GM21367 (cell line): ENCODE measurements at regions not wholly inside any gene's neighbourhood (a gene's known extent, or its start where the extent isn't known, plus 50 kb on each side); places are given as distances from the start of the nearest gene placed in this dataset.
A peak's percentile ranks its signal among the peaks of the same experiment; 100 is the strongest.

Source experiments
- ATAC-seq: cut with Tn5 transposase; IDR thresholded peaks from one replicate; pipeline ENCODE4 v1.9.1; 2021; ENCODE audit not compliant: unreplicated experiment

DNA sequence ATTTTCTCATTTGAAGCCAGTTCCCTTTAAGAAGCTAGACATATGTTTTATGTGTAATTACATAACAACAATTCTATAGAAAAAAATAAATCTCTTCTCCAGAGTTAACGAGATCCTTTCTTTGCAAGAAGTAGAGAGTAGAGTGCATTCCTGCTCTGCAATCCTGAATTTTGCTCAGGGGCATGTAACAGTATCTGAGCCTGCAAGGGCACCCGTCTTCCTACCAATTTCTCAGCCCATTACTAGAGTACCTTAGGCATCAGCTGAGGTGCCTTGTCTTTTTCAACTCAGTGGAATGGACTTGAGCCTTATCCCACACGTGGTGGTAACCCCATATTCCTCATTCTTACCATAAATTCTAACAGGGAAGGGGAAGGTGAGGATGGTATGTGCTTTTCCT lies 205.9 kb downstream of the IKZF2 start:
- ATAC-seq, result no peak

DNA sequence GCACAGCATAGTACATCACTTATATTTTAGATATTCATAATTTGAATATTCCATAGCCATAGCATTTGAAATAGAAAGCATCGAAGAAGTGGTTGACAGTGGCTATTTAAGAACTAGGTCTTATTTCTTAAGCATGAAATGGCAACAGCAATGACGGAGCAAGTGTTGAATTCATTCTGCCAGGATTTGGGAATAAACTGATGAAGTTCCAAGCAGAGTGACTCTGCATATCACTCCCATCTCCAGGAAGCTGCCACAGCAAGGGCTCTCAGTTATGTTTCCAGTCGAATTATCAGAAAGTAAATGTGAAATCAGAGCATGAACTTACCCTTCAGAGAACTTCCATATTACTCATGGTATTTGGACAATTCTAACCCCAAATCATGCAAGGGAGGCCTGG lies 208.1 kb downstream of the IKZF2 start:
- ATAC-seq, result no peak

DNA sequence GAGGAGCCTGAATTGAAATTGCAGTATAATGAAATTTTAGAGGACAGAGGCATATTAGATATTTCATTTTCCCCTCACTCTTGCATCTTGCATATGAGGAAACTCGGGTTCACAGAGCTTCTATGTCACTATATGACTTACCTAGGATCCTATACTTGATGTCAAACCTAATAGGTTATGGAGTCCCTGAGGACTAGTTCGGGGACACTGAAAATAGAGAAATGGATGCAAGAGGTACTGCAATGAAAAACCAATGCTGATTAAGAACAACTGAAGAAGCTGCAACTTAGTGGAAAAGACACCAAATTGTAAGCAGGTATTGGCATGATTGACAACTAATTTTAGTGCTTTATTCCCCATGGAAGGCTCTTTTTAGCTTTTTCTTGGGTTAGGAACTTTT lies 210.1 kb downstream of the IKZF2 start:
- no peak for ATAC-seq

DNA sequence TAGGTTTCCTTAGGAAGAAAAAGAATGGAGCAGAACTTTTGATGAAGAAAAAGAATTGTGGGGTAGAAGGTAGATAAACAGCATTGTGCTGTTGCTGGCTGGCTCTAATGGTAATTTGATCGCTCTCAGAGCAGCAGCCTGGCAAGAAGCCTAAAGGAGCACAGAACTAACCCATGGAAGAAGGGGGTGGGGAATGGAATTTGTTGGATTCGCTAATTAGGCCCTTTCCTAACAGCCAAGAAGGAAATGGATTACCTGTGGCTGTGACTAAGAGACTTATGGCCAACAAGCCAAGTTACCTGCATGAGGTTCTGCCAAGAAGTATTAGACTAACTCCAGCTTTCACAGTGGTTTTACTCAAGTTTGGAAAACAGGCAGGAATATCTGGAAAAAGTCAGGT lies 210.6 kb downstream of the IKZF2 start:
- ATAC-seq, result no peak

DNA sequence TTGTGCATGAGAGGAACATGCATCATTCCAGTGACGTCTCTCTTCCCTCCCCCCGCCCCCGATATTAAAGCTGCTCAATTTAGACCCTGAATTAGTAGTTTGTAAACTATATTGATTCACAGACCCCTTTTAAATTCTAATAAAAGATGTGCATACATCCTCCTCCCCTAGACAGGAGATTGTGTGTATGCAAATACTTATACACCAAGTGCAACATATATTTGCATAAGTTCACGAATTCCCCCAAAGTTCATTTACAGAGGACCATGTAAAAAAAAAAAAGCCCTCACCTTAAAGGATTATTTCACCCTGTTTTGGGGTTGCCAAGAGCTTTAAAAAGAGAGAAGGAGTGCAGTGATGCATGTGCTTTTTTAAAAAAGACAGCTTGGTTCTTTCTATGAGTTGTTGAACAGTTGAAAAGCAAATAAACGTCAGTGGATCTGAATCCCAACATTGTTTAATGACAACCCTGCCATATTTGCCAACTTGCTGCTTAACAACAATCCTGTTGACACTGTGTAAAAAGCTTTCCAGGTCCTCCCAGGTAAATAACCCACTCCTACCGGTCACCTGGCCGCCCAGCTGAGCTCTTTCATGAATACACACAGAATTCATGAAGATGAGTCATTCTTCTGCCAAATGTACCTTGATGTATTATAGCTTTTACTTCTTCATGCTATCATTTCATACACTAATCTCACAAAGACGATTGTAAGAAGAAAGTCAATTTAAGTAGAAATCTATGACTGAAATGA lies 211.5 kb downstream of the IKZF2 start:
- no peak for ATAC-seq

DNA sequence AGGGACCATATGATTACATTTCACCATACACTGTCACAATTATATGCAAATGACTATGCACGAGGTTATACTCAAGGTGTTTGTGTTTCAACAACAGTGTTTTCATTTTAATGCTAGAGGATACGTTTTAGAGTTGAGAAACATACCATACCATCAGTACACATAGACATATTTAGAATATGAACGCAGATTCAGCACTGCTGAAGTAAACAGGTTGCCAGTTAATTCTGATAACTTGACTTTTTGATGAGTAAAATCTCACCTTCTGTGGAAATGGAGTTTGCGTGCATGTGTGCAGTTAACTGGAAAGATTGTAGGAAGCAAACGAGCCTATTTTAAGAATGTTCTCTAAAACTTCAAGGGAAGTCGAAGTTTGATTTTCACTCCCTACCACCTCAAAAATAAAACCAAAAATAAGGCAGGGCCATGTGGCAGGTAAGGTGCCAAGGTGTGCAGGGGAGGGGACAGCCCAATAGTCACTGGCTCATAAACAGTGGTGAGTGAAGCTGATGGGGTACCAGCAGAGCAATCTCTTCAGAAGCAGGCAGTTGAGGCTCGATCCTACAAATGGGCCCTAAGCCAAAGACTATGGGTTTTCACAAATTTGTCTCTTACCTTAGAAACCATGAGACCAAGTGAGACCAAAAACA lies 213.1 kb downstream of the IKZF2 start:
- no peak for ATAC-seq

DNA sequence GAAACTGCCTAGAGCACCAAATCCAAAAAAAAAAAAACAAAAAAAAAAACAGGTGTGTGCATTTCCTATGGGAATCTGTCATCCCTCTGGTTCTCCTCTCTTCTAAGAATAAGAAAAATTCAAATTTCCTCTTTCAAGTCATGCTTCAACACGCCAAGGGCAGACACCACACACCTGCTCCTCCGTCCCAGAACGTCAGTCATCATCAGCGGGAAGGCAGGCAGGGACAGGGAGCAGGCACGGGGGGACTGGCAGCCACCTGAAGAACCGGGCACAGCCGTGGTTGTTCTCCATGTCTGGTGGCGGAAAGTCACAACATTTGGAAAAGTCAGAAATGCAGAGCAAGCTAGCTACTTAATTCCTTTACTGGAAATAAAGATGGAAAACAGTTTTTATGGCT lies 214.8 kb downstream of the IKZF2 start:
- no peak for ATAC-seq

DNA sequence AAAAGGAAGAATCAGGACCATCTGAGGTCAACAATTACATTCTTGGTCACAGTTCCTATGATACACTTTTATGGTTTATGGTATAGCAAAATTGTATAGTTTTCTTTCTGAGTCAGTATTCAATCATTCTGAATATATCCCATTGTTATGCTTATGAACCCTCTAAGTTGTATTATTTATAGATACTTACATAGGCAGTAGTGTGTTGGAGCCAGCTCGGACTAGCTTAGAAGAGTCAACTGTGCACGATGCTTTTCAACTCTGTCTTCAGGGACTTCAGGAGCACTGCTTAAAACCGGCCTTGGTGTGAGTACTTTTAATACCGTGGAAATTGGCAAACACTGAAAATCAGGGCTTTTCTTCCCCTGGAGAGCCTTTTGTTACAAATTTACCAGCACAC lies 215.7 kb downstream of the IKZF2 start:
- ATAC-seq, result no peak

DNA sequence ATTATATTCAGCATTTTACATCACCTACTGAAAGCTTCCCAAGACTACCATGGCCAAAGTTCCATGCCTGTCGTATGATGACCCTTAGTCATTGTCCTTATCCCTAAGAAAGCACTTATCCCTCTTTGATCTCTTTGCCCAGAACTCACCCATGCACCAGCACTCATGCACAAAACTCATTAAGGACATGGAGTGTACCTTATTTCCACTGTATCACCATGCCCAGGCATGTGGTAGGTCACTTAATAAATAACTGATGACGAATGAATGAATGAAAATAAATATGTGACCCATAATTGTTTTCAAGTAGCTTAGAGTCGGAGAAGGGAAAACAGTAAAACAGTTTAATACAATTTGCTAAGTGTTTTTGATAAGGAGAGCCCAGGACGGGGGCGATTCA lies 220.1 kb downstream of the IKZF2 start:
- no peak for ATAC-seq

DNA sequence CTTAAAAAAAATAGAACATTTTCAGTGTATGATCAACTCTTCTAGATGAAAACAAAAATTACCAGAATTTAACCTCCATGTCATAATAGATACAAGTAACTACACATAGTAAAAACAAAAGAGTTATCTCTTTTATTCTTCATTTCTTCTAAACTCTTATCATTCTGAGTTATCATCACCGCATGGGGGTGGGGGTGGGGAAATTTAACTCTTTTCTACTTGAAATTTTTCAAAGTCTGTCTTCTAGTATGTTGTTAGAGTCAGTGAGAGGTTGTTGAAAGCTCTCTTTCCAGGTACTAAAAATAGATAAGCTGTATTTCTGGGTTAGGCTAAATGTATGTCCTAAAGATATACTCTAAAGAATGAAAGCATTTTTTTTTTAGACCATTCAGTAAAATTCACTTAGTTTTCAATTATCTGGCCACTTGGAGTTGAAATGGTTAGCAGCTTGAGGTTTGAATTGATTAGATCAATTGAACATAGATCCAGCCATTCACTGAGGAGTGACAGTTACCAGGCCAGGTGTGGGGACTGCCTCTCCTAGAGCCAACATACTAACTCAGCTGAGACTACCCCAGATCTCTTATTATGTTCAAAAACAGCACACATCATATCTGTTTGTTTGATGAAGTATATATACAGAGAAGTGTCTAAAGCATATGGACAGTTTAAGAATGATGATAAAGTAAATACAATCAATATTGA lies 220.7 kb downstream of the IKZF2 start:
- ATAC-seq, result no peak

DNA sequence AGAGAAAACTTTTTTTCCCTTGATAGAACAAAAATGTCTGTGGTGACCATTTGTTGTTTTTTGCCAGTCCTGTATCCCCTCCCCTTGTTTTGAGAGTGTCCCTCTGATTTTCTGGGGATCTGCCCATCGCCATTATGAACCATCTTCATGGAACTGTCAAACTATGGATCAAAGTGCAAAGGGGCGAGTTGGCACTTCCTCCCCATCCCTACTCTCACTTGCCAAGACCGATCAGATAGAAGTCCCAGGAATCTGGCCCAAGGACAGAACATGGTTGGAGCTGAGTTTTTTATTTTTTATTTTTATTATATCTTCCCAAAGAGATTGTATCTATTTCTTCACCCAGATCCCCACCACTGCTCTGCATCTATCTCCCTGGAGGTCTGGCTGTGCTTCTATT lies 221.4 kb downstream of the IKZF2 start:
- no peak for ATAC-seq

DNA sequence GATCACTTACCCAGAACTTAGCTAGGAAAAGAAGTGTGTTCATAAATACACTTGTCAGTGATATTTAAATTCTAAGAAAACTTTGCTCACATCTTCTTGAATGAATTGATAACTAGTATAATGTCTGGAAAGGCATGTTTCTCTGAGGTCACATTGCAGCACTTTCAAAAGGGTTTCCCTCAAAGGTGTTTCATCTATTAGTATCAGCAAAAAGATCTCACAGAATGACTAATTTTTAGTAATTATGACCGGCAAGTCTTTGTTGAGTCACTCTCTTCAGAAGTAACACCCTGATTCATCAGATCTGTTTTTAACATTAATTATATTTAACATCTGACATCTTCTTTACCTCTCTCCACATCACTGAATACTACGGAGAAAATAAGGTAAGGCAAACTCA lies 222.3 kb downstream of the IKZF2 start:
- ATAC-seq, result no peak

DNA sequence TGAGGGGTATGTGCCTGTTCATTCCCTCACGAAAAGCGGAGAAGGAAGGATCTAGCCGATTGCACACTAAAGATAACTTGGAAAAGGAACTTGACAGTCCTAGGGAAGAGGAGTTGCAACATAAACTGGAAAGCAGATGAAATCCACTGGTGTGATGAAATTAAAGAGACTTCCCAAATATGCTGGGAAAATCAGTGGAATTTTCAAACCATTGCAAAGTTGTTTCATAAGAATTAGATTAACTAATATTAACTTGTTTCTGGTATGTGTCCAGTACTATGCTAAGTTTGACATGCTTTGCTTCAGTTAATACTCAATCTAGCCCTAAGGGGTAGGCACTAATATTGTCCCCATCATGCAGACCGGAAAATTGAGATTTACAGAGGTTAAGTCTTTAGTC lies 222.7 kb downstream of the IKZF2 start:
- no peak for ATAC-seq

DNA sequence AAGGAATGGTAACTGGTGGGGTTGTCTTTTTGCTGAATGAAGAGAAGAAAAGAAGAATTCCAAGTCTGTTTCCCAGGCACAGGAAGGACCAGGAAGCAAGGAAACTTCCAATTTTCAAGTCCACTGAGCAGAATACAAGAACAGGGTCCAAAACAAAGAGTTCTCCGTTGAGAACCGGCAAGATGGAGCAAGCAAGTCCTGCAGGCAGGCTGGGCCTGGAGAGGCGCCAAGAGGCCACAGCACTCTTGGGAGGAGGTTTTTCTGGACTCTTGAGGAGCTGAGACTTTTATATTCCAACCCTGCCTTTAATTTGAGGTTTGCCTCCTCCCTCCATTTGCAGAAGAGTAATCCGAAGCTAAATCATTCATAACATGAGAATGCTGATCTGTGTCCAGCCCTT lies 224.5 kb downstream of the IKZF2 start:
- ATAC-seq, result no peak

DNA sequence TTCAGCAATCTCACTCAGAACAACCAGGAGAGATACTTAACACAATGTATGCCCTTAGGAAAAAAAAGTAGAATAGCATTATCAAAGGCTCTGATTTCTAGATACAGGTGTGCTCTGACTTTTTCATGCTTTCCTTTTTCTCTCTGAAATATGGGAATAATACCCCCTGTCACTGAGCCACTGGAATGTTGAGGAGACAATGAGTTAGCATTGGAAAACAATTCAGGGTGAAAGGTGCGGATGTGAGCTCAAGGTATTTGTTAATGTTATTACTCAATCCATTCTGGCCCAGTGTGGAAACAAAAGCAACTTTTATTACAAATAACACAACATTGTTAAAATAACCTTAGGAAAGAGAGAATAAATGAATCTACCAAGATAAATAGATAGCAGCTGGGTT lies 228.0 kb downstream of the IKZF2 start:
- no peak for ATAC-seq

DNA sequence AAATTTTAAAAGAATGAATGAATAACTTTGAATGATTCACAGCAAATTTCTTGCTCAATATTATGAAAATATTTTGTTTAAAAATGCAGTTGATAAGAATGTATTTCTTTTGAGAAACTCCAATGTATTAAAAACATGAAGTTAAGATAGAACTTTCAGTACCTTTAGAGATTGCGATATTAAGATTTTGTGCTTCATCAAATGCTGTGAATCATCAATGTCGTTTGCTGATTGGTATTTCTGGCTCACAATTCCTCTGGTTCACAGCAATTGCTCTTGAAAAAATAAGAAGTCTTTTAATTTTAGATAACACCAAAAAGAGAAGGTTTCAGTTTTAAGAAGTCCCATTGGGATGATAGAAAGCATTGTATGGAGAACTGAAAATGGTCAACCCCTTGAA lies 228.7 kb downstream of the IKZF2 start:
- ATAC-seq, result no peak

DNA sequence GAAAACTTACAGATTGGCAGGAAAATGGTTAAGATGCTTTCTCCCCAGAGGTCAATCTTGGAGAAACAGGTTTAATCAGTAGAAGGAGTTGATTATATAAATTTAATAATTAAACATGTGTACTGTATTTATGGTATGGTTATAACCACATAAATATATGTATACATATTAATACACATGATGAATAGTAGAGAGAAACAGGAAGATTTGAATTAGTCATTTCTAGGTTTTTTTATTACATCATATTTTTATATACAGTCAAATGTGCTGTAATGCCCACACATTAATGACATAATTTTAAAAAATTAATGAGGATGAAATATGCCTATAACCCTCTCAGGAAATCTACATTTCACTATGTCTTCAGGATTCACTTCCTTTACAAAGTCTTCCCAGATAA lies 229.7 kb downstream of the IKZF2 start:
- ATAC-seq, result no peak

DNA sequence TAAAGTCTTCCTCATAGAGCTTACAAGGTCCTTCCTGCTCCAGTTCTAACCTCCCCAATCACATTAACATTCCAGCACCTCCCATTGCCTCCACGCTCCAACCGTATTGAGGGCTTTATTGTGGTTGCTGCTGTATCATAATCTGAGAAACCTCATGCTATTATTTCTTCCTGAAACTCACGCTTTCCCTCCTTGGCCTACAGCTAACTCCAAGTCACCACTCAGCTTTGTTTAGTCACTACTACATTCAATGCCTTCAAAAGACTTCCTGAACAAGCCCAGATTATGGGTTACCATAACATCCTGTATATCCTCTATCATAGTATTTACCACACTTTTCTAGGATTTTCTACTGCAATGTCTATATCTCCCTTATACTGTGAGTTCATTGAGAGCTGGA lies 230.4 kb downstream of the IKZF2 start:
- ATAC-seq, result no peak

DNA sequence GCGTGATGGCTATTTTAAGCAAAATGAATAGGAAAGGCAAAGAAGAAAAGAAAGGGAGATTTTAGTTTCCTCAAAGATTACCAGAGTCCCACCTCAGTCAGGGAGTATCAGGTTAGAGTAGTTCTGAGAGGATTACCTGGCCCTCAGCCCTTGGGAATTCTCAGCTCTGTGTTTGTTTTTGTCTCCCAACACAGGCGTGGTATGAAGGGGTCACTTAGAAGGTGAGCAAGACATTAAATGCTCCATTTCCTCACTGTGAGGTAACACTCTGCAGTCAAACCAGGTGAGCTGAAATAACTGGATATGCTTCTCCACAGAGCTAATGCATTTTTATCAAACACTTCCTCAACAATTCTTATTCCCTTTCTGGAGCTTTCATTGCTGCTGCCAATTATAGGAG lies 232.2 kb downstream of the IKZF2 start:
- no peak for ATAC-seq

DNA sequence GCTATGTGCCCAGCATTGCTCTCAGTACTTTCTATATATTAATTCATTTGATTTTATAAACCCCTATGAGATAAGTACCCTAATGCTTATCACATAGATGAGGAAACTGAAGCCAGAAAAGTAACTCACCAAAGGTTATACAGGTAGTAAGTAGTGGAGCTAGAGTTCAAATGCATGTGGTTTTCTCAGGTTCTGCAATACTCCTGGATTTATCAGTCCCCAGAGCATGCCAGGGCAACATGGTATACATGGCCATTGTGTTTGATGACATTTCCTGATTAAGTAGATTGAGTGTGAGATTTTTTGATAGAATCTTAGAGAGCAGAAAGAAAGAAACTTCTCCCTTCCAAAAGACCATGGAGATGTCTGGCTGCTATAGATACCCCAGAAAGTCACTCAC lies 233.1 kb downstream of the IKZF2 start:
- ATAC-seq, result no peak

DNA sequence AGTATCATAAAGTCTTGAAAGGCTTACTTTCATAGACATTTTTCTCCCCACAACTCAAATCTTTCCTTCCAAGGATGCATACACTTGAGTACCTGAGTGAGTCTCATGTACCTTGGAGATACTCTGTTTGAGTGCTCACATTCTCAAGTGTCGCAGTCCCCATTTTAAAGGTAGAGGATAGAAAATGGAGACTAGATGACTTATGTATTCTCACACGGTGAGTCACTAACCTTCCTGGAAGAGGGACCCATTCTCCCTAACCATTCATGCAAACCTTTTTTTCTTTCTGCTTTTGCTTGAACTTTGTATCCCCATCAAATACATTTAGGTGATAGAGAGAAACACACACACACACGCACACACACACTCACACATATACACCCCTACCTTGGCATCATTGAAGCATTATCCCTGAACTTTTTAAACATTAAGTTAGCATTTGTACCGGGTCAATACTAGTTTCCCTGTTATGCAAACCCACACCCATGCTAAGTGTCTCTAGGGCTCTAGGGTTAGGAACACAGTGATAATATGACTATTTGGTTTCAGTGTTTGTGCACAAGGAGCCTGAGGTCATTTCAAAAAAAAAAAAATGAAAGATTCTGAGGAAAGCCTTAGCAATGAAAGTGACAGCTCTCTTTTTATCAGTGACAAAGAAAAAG lies 236.2 kb downstream of the IKZF2 start:
- peak; percentile 48 for ATAC-seq

DNA sequence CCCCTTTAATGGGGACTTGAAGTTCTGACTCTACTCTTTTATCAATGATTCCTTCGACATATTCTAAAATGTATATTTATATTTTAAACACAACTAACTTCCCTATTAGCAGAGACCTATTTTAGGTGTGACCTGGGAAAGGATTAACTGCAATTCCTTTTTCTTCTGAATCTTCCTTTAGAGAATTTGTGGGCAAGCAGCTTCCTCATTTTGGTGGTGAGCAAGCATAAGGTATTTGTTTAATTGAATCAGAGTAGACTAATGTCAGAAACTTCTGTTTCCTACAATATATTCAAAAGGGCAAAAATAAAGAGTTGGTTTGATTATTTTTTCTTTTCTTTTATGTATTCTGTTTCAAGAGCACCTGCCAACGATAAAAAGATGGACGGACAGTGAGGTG lies 237.0 kb downstream of the IKZF2 start:
- ATAC-seq, result no peak
